Lung (tissue), 11 donors: ENCODE measurements at regions not wholly inside any gene's neighbourhood (a gene's known extent, or its start where the extent isn't known, plus 50 kb on each side); places are given as distances from the start of the nearest gene placed in this dataset.

Experiments
- ATAC-seq: fragments of 200-7000 bp; cut with Tn5 transposase; one replicate; pipeline ENCODE4 v1.9.1; 2020; ENCODE audit warnings: moderate number of reproducible peaks; ENCODE audit not compliant: insufficient read depth, low FRiP score
- DNase-seq, 3 donors: peaks; one replicate each; pipeline ENCODE4 v3.0.0-alpha.2; 2013 to 2017
- H3K27ac ChIP-seq, 2 donors: one replicate each; pipeline ENCODE4 v1.5.1; 2013; ENCODE audit warnings: mild to moderate bottlenecking in 2 of 2, moderate library complexity in 2 of 2, control low read depth in 1 of 2, inconsistent platforms in 1 of 2, low read depth in 1 of 2, low read length in 1 of 2
- H3K27me3 ChIP-seq, 3 donors: one replicate each; pipeline ENCODE4 v1.5.1; 2013; ENCODE audit warnings: low read length in 2 of 3; ENCODE audit not compliant: control insufficient read depth in 3 of 3, insufficient read depth in 3 of 3
- H3K36me3 ChIP-seq, 4 donors: one replicate each; pipeline ENCODE4 v1.5.1; 2013; ENCODE audit warnings: low read length in 4 of 4, mild to moderate bottlenecking in 1 of 4, moderate library complexity in 1 of 4; ENCODE audit not compliant: control insufficient read depth in 4 of 4, insufficient read depth in 4 of 4
- H3K4me1 ChIP-seq, 5 donors: one replicate each; pipeline ENCODE4 v1.5.1; 2013; ENCODE audit warnings: low read length in 5 of 5, mild to moderate bottlenecking in 2 of 5, moderate library complexity in 1 of 5; ENCODE audit not compliant: control insufficient read depth in 5 of 5, insufficient read depth in 5 of 5
- H3K4me3 ChIP-seq: one replicate; pipeline ENCODE4 v1.5.1; 2013; ENCODE audit warnings: mild to moderate bottlenecking, control low read depth, moderate library complexity
- H3K9ac ChIP-seq, 2 donors: one replicate each; pipeline ENCODE4 v1.5.1; 2013; ENCODE audit warnings: low read length in 2 of 2, control low read depth in 1 of 2; ENCODE audit not compliant: insufficient read depth in 1 of 2
- H3K9me3 ChIP-seq, 4 donors: one replicate each; pipeline ENCODE4 v1.5.1; 2013; ENCODE audit warnings: low read length in 3 of 4, mild to moderate bottlenecking in 1 of 4, moderate library complexity in 1 of 4; ENCODE audit not compliant: control insufficient read depth in 4 of 4, insufficient read depth in 3 of 4
- CTCF ChIP-seq: IDR thresholded peaks from 2 replicates; pipeline ENCODE4 v1.5.1; 2012; ENCODE audit warnings: mild to moderate bottlenecking; ENCODE audit errors: control extremely low read depth, extremely low read depth
- whole genome bisulfite sequencing, 2 donors: extraction: QIAGEN DNeasy Blood & Tissue Kit; methylation state at CpG; one replicate each; pipeline ENCODE4 v1.1.7; 2013; 5-methylcytosine and 5-hydroxymethylcytosine counted together
- donor health status: control.
- donor health status: control.
- donor health status: Bipolar disorder and iron deficiency.
- donor health status: healthy.
- donor health status: DM: yes; HTN: yes; CAD: no.

- TF ChIP-seq CTCF, result no peak
- H3K27ac ChIP-seq, result no peak overlapping the region
- no peaks in the 10 kb centered on the region for H3K9me3 ChIP-seq
- ATAC-seq (no peak), DNase-seq (no peak)
- no peak overlapping the region for H3K4me3 ChIP-seq
- H3K27me3 ChIP-seq, result no peaks in the 10 kb centered on the region
- no peaks in the 10 kb centered on the region for H3K4me1 ChIP-seq
- WGBS, 2 donors, result 83 to 86% methylated on average over 9 of the region's 9 CpGs
- no peaks in the 10 kb centered on the region for H3K36me3 ChIP-seq
- no peak overlapping the region for H3K9ac ChIP-seq
Measured at GRCh38 chr15:81954158-81954783, 91.5 kb downstream of the MEX3B start.

- H3K36me3 ChIP-seq, result no peaks in the 10 kb centered on the region
- ATAC-seq, result no peak
- H3K27ac ChIP-seq, result no peak overlapping the region
- WGBS, 2 donors, result 55 to 66% methylated on average over 7 of the region's 7 CpGs
- peak in 2 of 3 donors; percentile 15 to 26 for DNase-seq
- no peak overlapping the region for H3K9ac ChIP-seq
- no peak overlapping the region for H3K4me3 ChIP-seq
- H3K27me3 ChIP-seq, result no peaks in the 10 kb centered on the region
- H3K9me3 ChIP-seq, result no peaks in the 10 kb centered on the region
- no peak for TF ChIP-seq CTCF
- H3K4me1 ChIP-seq, result no peaks in the 10 kb centered on the region
Measured at GRCh38 chr15:81950841-81951414, 94.9 kb downstream of the MEX3B start.

- Histone ChIP-seq H3K9ac (no peak overlapping the region), H3K36me3 (no peaks in the 10 kb centered on the region), H3K4me3 (no peak overlapping the region), H3K27me3 (no peaks in the 10 kb centered on the region), H3K4me1 (no peaks in the 10 kb centered on the region), H3K9me3 (no peaks in the 10 kb centered on the region), H3K27ac (no peak overlapping the region)
- no peak for DNase-seq
- no peak for TF ChIP-seq CTCF
- WGBS, 2 donors, result 77 to 84% methylated on average over 11 of the region's 11 CpGs
- no peak for ATAC-seq
Measured at GRCh38 chr15:81948751-81949150, 97.1 kb downstream of the MEX3B start.

- no peaks in the 10 kb centered on the region for H3K4me1 ChIP-seq
- no peak for TF ChIP-seq CTCF
- no peak overlapping the region for H3K27ac ChIP-seq
- DNase-seq, result no peak
- 56 to 80% methylated on average over 8 of the region's 8 CpGs for WGBS, 2 donors
- no peaks in the 10 kb centered on the region for H3K36me3 ChIP-seq
- no peak for ATAC-seq
- H3K9me3 ChIP-seq, result no peaks in the 10 kb centered on the region
- H3K4me3 ChIP-seq, result no peak overlapping the region
- no peak overlapping the region for H3K9ac ChIP-seq
- no peaks in the 10 kb centered on the region for H3K27me3 ChIP-seq
Measured at GRCh38 chr15:81948222-81948621, 97.6 kb downstream of the MEX3B start.
